ENCODE measurements at regions not wholly inside any gene's neighbourhood (a gene's known extent, or its start where the extent isn't known, plus 50 kb on each side); places are given as distances from the start of the nearest gene placed in this dataset.

GRCh38 chr13:37456041-37456440 is 142.5 kb downstream of the POSTN start:
- Histone ChIP-seq H3K4me1 (no peaks in the 10 kb centered on the region), H3K36me3 (ENCODE audit: control insufficient read depth, insufficient read depth, low read length) (no peaks in the 10 kb centered on the region), H3K4me3 (ENCODE audit: low read depth, low read length) (no peak overlapping the region), H3K9me3 (no peaks in the 10 kb centered on the region), H3K27me3 (replicated peaks; ENCODE audit: control insufficient read depth, insufficient read depth, low read length) (no peaks in the 10 kb centered on the region)
- intact Hi-C loops (cut with micrococcal nuclease; ENCODE audit: unreplicated experiment): no loop called here
- Mint-ChIP-seq H3K36me3 (ENCODE audit: insufficient read depth, unreplicated experiment) (no peaks in the 10 kb centered on the region), H3K27me3 (ENCODE audit: insufficient read depth, unreplicated experiment) (no peaks in the 10 kb centered on the region), H3K4me1 (ENCODE audit: low read depth, unreplicated experiment) (no peaks in the 10 kb centered on the region), H3K9me3 (ENCODE audit: unreplicated experiment) (peaks cover 9% of the 10 kb centered on the region), H3K4me3 (ENCODE audit: unreplicated experiment) (no peak overlapping the region), H3K27ac (ENCODE audit: unreplicated experiment) (no peak overlapping the region)
- no peak for TF ChIP-seq CTCF (IDR thresholded peaks at IDR 0.05; ENCODE audit: insufficient read depth in 1 of 2, low read depth in 1 of 2, low read length in 1 of 2, severe bottlenecking in 1 of 2, unreplicated experiment in 1 of 2)
- BruUV-seq (replicated peaks): no TSS peak
- POLR2A ChIA-PET: no interaction called here
- DNase-seq: no peak
- CTCF ChIA-PET: no interaction called here

- Mint-ChIP-seq H3K4me3 (ENCODE audit: unreplicated experiment) (no peak overlapping the region), H3K27ac (ENCODE audit: unreplicated experiment) (no peak overlapping the region), H3K9me3 (ENCODE audit: unreplicated experiment) (peaks cover 9% of the 10 kb centered on the region), H3K27me3 (ENCODE audit: insufficient read depth, unreplicated experiment) (no peaks in the 10 kb centered on the region), H3K36me3 (ENCODE audit: insufficient read depth, unreplicated experiment) (no peaks in the 10 kb centered on the region), H3K4me1 (ENCODE audit: low read depth, unreplicated experiment) (no peaks in the 10 kb centered on the region)
- ChIA-PET CTCF (no interaction called here), POLR2A (no interaction called here)
- no peak for DNase-seq
- Histone ChIP-seq H3K4me1 (no peaks in the 10 kb centered on the region), H3K4me3 (ENCODE audit: low read depth, low read length) (no peak overlapping the region), H3K27me3 (replicated peaks; ENCODE audit: control insufficient read depth, insufficient read depth, low read length) (no peaks in the 10 kb centered on the region), H3K36me3 (ENCODE audit: control insufficient read depth, insufficient read depth, low read length) (no peaks in the 10 kb centered on the region), H3K9me3 (no peaks in the 10 kb centered on the region)
- no peak for TF ChIP-seq CTCF (IDR thresholded peaks at IDR 0.05; ENCODE audit: insufficient read depth in 1 of 2, low read depth in 1 of 2, low read length in 1 of 2, severe bottlenecking in 1 of 2, unreplicated experiment in 1 of 2)
- BruUV-seq (replicated peaks): no TSS peak
- intact Hi-C loops (cut with micrococcal nuclease; ENCODE audit: unreplicated experiment): no loop called here
Observed at GRCh38 chr13:37453246-37453645, 145.3 kb downstream of the POSTN start.

- Mint-ChIP-seq H3K4me1 (ENCODE audit: low read depth, unreplicated experiment) (no peaks in the 10 kb centered on the region), H3K27ac (ENCODE audit: unreplicated experiment) (no peak overlapping the region), H3K4me3 (ENCODE audit: unreplicated experiment) (no peak overlapping the region), H3K9me3 (ENCODE audit: unreplicated experiment) (peaks cover 9% of the 10 kb centered on the region), H3K27me3 (ENCODE audit: insufficient read depth, unreplicated experiment) (no peaks in the 10 kb centered on the region), H3K36me3 (ENCODE audit: insufficient read depth, unreplicated experiment) (no peaks in the 10 kb centered on the region)
- H3K4me1 ChIP-seq: no peaks in the 10 kb centered on the region
- H3K4me3 ChIP-seq (ENCODE audit: low read depth, low read length): no peak overlapping the region
- no peak for TF ChIP-seq CTCF (IDR thresholded peaks at IDR 0.05; ENCODE audit: insufficient read depth in 1 of 2, low read depth in 1 of 2, low read length in 1 of 2, severe bottlenecking in 1 of 2, unreplicated experiment in 1 of 2)
- ChIA-PET CTCF (no interaction called here), POLR2A (no interaction called here)
- intact Hi-C loops (cut with micrococcal nuclease; ENCODE audit: unreplicated experiment): no loop called here
- BruUV-seq (replicated peaks): no TSS peak
- no peaks in the 10 kb centered on the region for H3K9me3 ChIP-seq
- DNase-seq: no peak
- H3K36me3 ChIP-seq (ENCODE audit: control insufficient read depth, insufficient read depth, low read length): no peaks in the 10 kb centered on the region
- H3K27me3 ChIP-seq (replicated peaks; ENCODE audit: control insufficient read depth, insufficient read depth, low read length): no peaks in the 10 kb centered on the region
Observed at GRCh38 chr13:37450276-37450675, 148.3 kb downstream of the POSTN start.

All from Caco-2 (cell line).